Endometrial microvascular endothelial cells (primary cell): ENCODE measurements at regions not wholly inside any gene's neighbourhood (a gene's known extent, or its start where the extent isn't known, plus 50 kb on each side); places are given as distances from the start of the nearest gene placed in this dataset.

Source experiments
- in situ Hi-C: cut with HindIII; loops from 2 replicates; pipeline ENCODE4 v1.10.0; 2017; ENCODE audit warnings: low sequenced_read_pairs, low pct_unique_long_range_greater_than_20kb; ENCODE audit errors: inconsistent ontology term

- in situ Hi-C loops, result no loop called here
These were observed 113.6 kb upstream of the TPM1 start for GRCh38 chr15:62929000-62929357.

- in situ Hi-C loops, result no loop called here
These were observed 110.9 kb upstream of the TPM1 start for GRCh38 chr15:62931650-62932049.

GRCh38 chr15:62932436-62932835 is 110.1 kb upstream of the TPM1 start:
- in situ Hi-C loops, result no loop called here

- in situ Hi-C loops, result no loop called here
These were observed 109.2 kb upstream of the TPM1 start for GRCh38 chr15:62933386-62933785.

GRCh38 chr15:62934236-62934971 is 108.1 kb upstream of the TPM1 start:
- in situ Hi-C loops, result no loop called here

DNA sequence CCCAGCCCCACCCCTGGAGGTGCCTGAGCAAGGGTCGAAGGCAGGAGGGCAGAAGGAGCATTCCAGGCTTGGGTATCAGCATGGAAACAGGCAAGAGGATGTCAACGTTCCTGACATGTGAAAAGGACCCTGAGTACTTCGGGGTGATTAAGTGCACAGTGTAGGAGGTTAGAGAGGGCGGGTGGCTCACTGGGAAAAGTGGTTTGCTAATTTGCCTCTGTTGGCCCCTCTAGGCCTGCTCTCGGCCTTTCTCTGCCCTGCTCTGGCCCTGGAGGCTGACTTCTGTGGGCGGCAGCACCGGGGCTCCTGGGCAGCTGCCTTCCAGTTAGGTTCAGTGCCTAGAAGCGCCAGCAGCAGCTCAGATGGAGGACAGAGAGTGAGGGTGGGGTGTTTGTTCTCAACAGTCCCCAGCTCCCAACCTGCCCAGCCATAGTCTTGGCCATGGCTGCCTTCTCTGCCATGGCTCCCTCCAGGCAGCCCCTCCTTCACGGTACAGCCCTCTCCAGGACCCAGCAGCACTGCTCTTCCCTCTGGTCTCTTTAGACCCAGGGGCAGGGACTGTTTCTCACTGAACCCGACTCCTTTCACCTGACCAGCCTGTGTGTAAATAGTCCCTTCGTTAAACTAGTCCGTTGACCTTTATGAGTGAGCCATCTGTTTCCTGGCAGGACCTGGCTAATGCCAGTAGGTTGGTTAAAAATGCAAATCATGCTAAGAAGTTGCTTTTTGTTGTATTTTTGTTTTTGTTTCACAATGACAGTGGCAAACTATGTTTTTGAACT is 107.1 kb upstream of the TPM1 start:
- in situ Hi-C loops, result no loop called here

DNA sequence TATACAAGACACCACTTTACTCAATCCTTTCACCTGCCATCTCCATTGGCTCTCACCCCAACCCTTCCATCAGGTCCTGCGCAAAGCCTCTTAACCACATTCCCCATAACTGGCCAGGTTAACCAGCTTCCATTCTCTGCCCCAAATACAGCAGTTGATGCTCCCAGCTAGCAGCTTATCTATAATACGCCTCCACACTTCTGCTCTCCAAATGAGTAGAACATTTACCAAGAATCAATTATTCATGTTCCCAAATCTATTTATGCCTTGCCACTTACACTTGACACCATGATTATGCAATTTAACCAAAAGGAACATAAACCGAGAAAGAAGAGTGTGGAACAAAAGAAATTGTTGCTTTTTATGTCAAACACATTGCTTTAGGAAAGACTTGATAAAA is 103.7 kb upstream of the TPM1 start:
- in situ Hi-C loops, result no loop called here

- in situ Hi-C loops, result no loop called here
These were observed 102.3 kb upstream of the TPM1 start for GRCh38 chr15:62940093-62940754.

GRCh38 chr15:62940755-62941361 is 101.7 kb upstream of the TPM1 start:
- in situ Hi-C loops, result no loop called here

GRCh38 chr15:62941699-62942098 is 100.8 kb upstream of the TPM1 start:
- in situ Hi-C loops, result no loop called here

- in situ Hi-C loops, result no loop called here
These were observed 100.1 kb upstream of the TPM1 start for GRCh38 chr15:62942428-62942827.

DNA sequence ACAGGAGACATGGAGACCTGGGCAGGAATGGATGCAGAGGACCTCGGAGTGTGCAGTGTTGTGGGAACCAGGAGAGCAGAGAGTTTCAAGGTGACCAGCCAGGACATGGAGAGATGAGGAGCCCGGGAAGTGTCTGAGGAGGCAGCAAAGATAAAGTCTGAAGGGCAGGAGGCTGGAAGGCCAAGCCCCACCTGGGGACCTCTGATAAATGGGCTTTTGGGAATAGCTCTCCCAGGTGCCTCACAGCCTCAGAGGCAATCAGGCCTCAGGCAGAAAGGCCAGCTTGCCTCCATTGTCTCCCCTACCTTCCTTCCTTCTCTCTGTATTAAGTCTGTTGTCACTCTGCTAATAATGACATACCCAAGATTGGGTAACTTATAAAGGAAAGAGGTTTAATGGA is 97.5 kb upstream of the TPM1 start:
- in situ Hi-C loops, result no loop called here

DNA sequence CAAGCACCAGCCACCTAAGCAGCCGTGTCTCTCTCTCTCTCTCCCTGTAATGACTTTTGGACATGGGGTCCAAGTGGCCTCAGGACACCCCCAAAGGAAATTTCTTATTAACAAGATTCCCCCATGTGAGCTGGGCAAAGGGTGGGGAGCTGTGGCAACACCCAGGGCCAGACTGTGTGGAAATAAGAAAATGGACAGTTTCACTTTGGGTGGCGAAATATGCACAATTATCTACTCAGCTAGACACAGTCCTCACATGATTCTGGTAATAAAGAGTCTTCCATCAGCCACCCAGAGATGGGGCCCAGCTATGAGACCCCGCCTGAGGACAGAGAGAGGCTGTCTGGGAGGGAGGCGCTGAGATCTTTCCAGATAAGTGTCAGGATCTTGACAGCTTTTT is 96.8 kb upstream of the TPM1 start:
- in situ Hi-C loops, result no loop called here

- in situ Hi-C loops, result no loop called here
These were observed 95.6 kb upstream of the TPM1 start for GRCh38 chr15:62946940-62947339.

DNA sequence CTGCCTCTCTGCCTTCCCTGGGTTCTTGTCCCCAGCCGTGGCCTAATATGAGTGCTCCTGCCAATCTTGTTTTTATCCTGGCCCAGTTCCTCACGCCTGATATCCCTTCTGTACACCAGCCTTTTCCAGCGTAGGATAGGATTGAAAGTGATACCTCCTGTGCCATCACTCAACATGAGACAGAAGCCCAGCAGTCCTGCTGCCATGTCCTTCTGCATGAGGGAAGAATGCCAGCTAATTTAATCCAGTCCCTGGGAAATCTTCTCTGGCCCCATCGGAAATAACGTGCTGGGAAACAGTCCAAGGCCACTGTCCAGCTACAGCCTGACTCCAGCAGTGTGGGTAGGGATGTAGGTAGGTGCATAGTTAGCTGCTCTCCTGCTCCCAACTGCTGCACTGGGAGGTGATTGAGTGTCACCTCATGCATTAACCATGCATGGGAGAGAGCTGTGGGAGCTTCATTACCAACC is 92.0 kb upstream of the TPM1 start:
- in situ Hi-C loops, result no loop called here

GRCh38 chr15:62951481-62951880 is 91.1 kb upstream of the TPM1 start:
- in situ Hi-C loops, result no loop called here

DNA sequence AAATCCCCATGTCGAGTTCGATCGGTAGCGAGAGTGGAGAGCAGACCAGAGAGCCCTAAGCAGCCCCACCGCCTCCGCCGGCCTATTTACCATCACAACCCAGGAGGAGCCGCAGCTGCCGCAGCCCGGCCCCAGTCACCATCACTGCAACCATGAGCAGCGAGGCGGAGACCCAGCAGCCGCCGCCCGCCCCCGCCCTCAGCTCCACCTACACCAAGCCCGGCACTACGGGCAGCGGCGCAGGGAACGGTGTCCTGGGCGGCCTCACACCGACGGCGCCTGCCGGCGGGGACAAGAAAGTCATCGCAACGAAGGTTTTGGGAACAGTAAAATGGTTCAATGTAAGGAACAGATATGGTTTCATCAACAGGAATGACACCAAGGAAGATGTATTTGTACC is 89.5 kb upstream of the TPM1 start:
- in situ Hi-C loops, result no loop called here

GRCh38 chr15:62953496-62954045 is 89.0 kb upstream of the TPM1 start:
- in situ Hi-C loops, result no loop called here

DNA sequence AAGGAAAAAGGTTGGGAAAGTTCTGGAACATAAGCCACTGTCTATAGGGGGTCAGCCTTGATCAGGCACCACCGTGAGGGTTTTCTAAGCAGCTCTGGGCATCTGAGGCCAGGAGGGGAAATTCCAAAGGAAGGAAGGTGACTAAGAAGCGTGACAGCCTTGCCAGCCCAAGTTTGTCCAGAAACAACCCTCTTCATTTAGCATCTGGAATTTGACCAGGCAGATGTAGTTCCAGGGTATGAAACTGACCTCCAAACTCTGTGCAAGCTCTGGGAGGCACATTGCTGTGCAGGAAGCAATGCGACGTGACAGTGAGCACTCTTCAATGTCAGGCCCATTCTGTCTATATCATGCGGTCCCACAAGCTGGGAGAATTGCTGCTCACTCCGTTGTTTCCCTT is 85.4 kb upstream of the TPM1 start:
- in situ Hi-C loops, result no loop called here
